ENCODE measurements at regions not wholly inside any gene's neighbourhood (a gene's known extent, or its start where the extent isn't known, plus 50 kb on each side); places are given as distances from the start of the nearest gene placed in this dataset.

DNA sequence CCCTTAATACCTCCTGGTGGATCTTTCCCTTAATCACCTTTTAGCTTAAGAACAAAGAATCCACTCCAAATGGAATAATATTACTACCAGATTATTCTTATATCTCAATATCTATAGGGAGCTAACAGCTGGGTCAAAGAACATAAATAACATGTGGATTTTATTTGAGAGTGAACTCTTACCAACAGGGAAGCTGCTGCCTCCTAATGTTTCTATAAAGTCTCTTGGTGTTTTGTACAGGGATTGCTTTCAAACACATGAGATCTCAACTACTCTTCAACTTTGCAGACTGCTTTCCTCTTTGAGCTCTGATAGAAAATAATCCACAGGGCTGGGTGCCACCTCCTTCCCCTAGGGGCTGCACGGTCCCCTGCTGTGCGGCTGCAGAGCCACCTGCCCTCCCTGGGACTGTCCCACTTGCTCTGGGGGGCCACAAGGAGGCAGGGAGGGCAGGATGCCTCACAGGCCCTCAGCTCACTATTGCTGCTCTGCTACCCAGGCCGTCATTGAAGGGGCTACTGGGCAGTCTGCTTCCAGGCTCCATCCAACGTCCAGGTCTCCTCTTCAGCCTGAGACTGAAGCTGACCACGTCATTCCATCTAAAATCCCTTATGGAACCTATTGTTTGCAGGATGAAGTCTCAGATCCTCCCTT is 191.2 kb downstream of the CXCL12 start:
- intact Hi-C loops (cut with micrococcal nuclease): no loop called here
- no peak overlapping the region for H3K27ac ChIP-seq (ENCODE audit: low read depth, low read length)
- no peak for DNase-seq (ENCODE audit: low read depth, low spot score)
- H3K9ac ChIP-seq (ENCODE audit: low read length): no peak overlapping the region
- peaks cover 11% of the 10 kb centered on the region; the same call in 1 of the 2 replicates for H3K27me3 ChIP-seq (ENCODE audit: insufficient read depth, low read length)
- H2AFZ ChIP-seq (ENCODE audit: low read depth, low read length, poor library complexity, severe bottlenecking): no peak overlapping the region
- no peak overlapping the region for H3K4me2 ChIP-seq (ENCODE audit: low read length)
- H3K4me1 ChIP-seq (ENCODE audit: control insufficient read depth in 1 of 2, insufficient read depth in 2 of 2, low read length in 2 of 2): no peaks in the 10 kb centered on the region; a peak in 1 of 4 replicates
- no peaks in the 10 kb centered on the region for H3K79me2 ChIP-seq (ENCODE audit: insufficient read depth, low read length)
- no TSS peak for BruUV-seq (replicated peaks)
- no peaks in the 10 kb centered on the region for H3K9me2 ChIP-seq (ENCODE audit: insufficient read depth)
- TF ChIP-seq EZH2 (IDR thresholded peaks at IDR 0.05): no peak
- no peak for TF ChIP-seq POLR2A (IDR thresholded peaks at IDR 0.05; ENCODE audit: borderline replicate concordance, extremely low read depth, insufficient read depth, insufficient read length)
- no peak for TF ChIP-seq ZFX (IDR thresholded peaks at IDR 0.05)
- TF ChIP-seq, protein P1, sequence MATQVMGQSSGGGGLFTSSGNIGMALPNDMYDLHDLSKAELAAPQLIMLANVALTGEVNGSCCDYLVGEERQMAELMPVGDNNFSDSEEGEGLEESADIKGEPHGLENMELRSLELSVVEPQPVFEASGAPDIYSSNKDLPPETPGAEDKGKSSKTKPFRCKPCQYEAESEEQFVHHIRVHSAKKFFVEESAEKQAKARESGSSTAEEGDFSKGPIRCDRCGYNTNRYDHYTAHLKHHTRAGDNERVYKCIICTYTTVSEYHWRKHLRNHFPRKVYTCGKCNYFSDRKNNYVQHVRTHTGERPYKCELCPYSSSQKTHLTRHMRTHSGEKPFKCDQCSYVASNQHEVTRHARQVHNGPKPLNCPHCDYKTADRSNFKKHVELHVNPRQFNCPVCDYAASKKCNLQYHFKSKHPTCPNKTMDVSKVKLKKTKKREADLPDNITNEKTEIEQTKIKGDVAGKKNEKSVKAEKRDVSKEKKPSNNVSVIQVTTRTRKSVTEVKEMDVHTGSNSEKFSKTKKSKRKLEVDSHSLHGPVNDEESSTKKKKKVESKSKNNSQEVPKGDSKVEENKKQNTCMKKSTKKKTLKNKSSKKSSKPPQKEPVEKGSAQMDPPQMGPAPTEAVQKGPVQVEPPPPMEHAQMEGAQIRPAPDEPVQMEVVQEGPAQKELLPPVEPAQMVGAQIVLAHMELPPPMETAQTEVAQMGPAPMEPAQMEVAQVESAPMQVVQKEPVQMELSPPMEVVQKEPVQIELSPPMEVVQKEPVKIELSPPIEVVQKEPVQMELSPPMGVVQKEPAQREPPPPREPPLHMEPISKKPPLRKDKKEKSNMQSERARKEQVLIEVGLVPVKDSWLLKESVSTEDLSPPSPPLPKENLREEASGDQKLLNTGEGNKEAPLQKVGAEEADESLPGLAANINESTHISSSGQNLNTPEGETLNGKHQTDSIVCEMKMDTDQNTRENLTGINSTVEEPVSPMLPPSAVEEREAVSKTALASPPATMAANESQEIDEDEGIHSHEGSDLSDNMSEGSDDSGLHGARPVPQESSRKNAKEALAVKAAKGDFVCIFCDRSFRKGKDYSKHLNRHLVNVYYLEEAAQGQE (IDR thresholded peaks at IDR 0.05; ENCODE audit: low read depth): no peak
- no peaks in the 10 kb centered on the region for H3K36me3 ChIP-seq (ENCODE audit: control insufficient read depth in 1 of 2, insufficient read depth in 2 of 2, low read length in 2 of 2)
- ChIA-PET RAD21 (ENCODE audit: low non-redundant PET in 1 of 2, low total read pairs in 2 of 2, uncharacterized antibody in 2 of 2, unreplicated experiment in 2 of 2) (no interaction called here), CTCF (no interaction called here), POLR2A (no interaction called here)
- no peak for ATAC-seq
- H3K4me3 ChIP-seq (replicated peaks in 1 of 2; ENCODE audit: low read depth in 1 of 2, low read length in 2 of 2): no peak overlapping the region
- H3K9me3 ChIP-seq (ENCODE audit: control insufficient read depth in 1 of 2, insufficient read depth in 1 of 2, low read depth in 1 of 2, low read length in 2 of 2): no peaks in the 10 kb centered on the region
- no peaks in the 10 kb centered on the region for H4K20me1 ChIP-seq (ENCODE audit: insufficient read depth)

DNA sequence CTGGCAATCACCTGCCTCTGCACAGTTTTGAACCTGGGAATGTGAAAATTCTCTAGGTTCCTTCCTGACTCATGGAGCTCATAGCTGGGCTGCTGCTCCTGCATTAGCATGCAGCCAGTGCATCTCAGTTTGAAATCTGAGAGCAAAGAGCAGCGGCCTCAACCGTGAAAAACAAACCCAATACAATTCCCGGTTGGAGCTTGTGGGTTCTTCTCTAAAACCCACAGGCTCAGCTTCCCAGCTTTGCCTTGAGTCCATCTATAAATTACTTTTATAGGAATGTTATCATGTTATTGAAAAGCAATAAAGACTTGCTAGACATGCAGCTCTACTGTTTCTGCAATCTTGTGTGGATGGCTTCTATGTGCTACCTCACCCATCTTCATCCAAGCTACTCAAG is 191.7 kb downstream of the CXCL12 start:
- intact Hi-C loops (cut with micrococcal nuclease): no loop called here
- no peaks in the 10 kb centered on the region for H4K20me1 ChIP-seq (ENCODE audit: insufficient read depth)
- no peak overlapping the region for H3K27ac ChIP-seq (ENCODE audit: low read depth, low read length)
- no peaks in the 10 kb centered on the region for H3K9me2 ChIP-seq (ENCODE audit: insufficient read depth)
- no peaks in the 10 kb centered on the region; a peak in 1 of 4 replicates for H3K4me1 ChIP-seq (ENCODE audit: control insufficient read depth in 1 of 2, insufficient read depth in 2 of 2, low read length in 2 of 2)
- no peak overlapping the region for H3K9ac ChIP-seq (ENCODE audit: low read length)
- DNase-seq (ENCODE audit: low read depth, low spot score): no peak
- H3K4me2 ChIP-seq (ENCODE audit: low read length): no peak overlapping the region
- no peak overlapping the region for H2AFZ ChIP-seq (ENCODE audit: low read depth, low read length, poor library complexity, severe bottlenecking)
- RAD21 ChIA-PET (ENCODE audit: low non-redundant PET in 1 of 2, low total read pairs in 2 of 2, uncharacterized antibody in 2 of 2, unreplicated experiment in 2 of 2): no interaction called here
- H3K79me2 ChIP-seq (ENCODE audit: insufficient read depth, low read length): no peaks in the 10 kb centered on the region
- BruUV-seq (replicated peaks): no TSS peak
- CTCF ChIA-PET: no interaction called here
- ATAC-seq: no peak
- H3K27me3 ChIP-seq (ENCODE audit: insufficient read depth, low read length): peaks cover 11% of the 10 kb centered on the region; the same call in 1 of the 2 replicates
- H3K36me3 ChIP-seq (ENCODE audit: control insufficient read depth in 1 of 2, insufficient read depth in 2 of 2, low read length in 2 of 2): no peaks in the 10 kb centered on the region
- H3K4me3 ChIP-seq (replicated peaks in 1 of 2; ENCODE audit: low read depth in 1 of 2, low read length in 2 of 2): no peak overlapping the region
- H3K9me3 ChIP-seq (ENCODE audit: control insufficient read depth in 1 of 2, insufficient read depth in 1 of 2, low read depth in 1 of 2, low read length in 2 of 2): no peaks in the 10 kb centered on the region
- POLR2A ChIA-PET: no interaction called here
- TF ChIP-seq SIN3A (IDR thresholded peaks at IDR 0.05; ENCODE audit: low read depth): no peak
- TF ChIP-seq, protein P2, sequence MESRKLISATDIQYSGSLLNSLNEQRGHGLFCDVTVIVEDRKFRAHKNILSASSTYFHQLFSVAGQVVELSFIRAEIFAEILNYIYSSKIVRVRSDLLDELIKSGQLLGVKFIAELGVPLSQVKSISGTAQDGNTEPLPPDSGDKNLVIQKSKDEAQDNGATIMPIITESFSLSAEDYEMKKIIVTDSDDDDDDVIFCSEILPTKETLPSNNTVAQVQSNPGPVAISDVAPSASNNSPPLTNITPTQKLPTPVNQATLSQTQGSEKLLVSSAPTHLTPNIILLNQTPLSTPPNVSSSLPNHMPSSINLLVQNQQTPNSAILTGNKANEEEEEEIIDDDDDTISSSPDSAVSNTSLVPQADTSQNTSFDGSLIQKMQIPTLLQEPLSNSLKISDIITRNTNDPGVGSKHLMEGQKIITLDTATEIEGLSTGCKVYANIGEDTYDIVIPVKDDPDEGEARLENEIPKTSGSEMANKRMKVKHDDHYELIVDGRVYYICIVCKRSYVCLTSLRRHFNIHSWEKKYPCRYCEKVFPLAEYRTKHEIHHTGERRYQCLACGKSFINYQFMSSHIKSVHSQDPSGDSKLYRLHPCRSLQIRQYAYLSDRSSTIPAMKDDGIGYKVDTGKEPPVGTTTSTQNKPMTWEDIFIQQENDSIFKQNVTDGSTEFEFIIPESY (IDR thresholded peaks at IDR 0.05; ENCODE audit: extremely low read depth, insufficient replicate concordance, low read length): no peak
- no peak for TF ChIP-seq ZFX (IDR thresholded peaks at IDR 0.05)
- TF ChIP-seq EZH2 (IDR thresholded peaks at IDR 0.05): no peak
- TF ChIP-seq ZNF274 (IDR thresholded peaks at IDR 0.05; ENCODE audit: low read depth, low read length): no peak
- TF ChIP-seq, protein P3, sequence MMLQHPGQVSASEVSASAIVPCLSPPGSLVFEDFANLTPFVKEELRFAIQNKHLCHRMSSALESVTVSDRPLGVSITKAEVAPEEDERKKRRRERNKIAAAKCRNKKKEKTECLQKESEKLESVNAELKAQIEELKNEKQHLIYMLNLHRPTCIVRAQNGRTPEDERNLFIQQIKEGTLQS (IDR thresholded peaks at IDR 0.05): no peak
- TF ChIP-seq EGR1 (IDR thresholded peaks at IDR 0.05; ENCODE audit: low read depth): no peak
- TF ChIP-seq, protein P1 (IDR thresholded peaks at IDR 0.05; ENCODE audit: low read depth): no peak
- TF ChIP-seq ELF1 (IDR thresholded peaks at IDR 0.05; ENCODE audit: borderline replicate concordance, low read depth): no peak

All from HCT116 (cell line).